GM19468 (cell line): ENCODE measurements at regions not wholly inside any gene's neighbourhood (a gene's known extent, or its start where the extent isn't known, plus 50 kb on each side); places are given as distances from the start of the nearest gene placed in this dataset.

Experiments used
- ATAC-seq: cut with Tn5 transposase; IDR thresholded peaks from one replicate; pipeline ENCODE4 v1.9.1; 2021; ENCODE audit warnings: mild to moderate bottlenecking, moderate library complexity, moderate number of reproducible peaks; ENCODE audit not compliant: unreplicated experiment; ENCODE audit errors: extremely low read depth

DNA sequence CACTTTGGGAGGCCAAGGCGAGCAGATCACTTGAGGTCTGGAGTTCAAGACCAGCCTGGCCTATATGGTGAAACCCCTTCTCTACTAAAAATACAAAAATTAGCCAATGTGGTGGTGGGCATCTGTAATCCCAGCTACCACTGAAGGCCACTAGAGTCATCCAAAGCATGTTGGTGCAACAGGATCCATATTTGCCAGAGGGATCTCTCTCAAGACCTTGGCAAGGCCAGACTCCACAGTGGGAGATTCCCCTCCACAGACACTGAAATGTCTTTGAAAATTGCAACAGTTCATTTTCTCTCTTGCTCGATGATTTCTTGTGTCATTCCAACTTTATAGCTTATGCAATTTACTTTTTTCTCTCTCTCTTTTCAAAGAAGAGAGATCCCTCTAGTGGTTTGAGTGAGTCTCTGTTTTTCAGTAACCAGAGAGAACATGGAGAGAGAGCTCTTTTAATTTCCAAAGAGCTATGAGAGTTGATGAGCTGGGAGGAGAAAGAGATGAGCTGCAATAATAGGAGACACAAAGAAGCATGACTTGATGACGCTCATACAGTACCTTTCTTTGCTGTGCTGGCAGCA is 176.8 kb upstream of the USP25 start:
- no peak for ATAC-seq

DNA sequence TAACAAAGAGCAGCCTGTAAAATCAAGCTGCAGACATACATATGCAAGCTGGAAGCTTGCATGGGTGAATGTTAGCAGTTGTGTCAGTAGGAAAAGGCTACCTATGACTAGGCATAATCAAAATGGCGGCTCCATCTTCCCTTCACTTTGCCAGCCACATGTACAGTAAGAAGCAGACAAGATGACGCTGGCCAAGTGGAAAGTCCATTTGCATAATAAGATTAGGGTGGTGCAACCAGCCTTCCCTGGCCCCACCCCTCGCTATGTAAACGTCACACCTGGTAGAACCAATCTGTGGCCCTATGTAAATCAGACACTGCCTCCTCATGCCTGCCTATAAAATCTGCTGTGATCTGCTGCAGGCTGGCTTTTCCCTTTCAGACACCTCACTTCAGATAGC is 171.9 kb upstream of the USP25 start:
- no peak for ATAC-seq

DNA sequence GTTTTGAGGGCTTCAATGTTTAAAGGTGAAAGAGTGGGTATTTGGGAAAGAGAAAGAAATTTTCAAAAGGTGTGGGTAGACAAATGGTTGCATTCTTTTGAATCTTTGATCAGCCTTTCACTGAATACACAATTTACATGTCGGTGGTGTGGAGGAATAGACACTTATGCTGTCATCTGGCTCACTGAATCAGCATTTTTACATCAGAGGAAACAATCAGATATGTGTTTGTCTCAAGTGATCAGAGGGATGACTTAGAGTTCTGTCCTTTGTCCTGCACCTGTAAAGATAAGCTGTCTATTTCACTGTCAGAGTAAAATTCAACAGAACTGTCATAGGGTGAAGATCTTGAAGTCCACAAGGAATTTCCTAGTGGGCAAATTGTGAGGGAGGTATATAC is 170.9 kb upstream of the USP25 start:
- ATAC-seq: no peak

DNA sequence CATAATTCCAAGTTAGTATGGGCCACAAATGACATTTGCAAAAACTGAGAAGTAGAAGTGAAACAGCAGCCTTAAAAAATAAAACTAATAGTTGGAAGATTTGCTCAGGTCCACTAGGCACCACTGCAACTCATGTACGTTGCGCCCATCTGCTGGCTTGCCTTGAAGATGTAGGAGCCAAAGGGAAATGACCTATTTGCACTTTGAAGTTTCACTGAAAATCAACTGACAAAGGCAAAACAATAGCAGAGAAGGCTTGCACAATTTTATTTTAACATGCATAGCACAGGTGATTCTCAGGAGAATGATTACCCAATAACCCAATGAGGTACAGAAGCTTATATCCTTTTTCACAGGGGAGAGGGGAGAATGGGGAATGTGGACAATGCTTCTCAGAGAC is 170.1 kb upstream of the USP25 start:
- no peak for ATAC-seq

DNA sequence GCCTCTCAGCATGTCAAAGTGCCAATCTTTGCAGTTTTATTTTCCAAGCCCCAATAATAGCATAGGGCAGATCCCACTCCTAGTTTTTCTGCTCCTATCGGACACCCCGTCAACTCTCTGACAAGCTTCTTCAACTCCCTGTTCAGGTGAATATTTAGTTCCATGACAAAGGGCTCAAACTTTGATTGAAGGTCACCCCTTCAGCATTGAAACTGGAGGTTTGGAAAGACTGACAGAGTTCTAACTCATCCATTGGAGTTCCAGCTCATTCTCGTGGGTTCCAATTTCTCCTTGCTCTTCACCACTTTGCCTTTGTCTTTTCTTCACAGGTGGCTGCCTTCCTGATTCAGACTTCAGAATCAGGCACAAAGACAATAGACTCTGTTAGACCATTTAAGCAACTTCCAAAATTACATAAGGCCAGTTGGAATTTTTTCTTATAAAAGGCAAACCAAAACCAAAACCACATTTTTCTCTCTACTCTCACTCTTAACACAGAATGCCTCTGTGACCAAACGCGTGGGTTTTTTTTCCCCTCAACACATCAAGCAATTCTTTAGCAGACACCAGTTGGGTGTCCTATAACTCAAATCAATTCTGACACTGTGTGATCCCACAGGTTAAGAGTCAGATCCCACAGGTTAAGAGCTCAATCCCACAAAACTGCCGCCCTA is 169.3 kb upstream of the USP25 start:
- ATAC-seq: no peak

DNA sequence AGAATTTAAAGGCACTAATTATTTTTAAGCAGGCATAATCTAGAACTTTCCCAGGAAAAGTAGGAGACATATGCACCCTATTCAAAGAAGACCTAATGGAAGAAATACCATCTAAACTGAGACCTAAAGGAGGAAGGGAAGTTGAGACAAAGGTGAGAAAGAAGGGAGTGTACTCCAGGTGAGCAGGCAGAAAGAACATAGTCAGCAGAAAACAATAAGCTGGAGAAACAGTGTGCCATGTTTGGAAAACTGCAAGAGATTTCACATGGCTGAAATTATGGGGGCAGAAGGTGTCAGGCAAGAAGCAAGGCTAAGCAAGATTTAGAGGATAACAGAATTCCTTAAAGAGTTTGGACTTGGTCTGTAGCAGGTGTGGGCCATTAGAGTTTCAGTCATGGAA is 167.0 kb upstream of the USP25 start:
- ATAC-seq: no peak

DNA sequence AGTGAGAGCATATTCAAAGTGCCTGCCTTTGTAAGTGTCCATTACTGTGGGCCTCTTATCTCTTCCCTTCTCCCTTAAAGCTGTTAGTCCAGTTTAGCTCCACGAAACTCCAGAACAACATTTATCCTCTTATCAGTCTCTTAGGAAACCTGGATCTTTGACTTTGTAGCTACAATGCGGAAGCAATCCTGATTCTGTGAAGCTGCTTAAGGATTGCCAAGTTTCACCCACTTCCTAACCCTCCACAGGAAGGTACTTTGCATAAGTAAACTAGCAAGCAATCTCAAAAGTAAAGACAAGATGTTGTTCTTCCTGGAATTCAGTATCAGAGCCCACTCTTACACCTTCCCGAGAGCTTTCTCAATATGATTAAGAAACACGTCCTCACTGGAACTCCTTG is 164.9 kb upstream of the USP25 start:
- no peak for ATAC-seq

DNA sequence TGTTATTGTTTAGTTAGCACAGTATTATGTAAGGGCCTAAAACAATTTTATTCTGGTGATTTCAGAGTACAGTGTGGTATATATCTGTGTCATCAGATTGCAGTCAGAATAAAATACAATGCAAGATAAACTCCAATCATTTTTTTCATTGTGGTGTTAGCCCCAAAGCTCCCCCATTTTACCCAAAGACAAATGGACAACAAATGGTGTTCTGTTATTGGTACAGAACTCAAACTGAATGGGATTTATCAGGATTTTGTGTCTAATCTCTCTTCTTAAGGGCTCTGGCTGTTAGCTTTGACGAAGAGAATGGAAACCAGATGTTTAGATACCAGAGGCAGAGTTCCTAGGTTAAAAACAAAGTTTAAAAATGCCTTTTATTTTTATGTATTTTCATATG is 163.1 kb upstream of the USP25 start:
- ATAC-seq: no peak

DNA sequence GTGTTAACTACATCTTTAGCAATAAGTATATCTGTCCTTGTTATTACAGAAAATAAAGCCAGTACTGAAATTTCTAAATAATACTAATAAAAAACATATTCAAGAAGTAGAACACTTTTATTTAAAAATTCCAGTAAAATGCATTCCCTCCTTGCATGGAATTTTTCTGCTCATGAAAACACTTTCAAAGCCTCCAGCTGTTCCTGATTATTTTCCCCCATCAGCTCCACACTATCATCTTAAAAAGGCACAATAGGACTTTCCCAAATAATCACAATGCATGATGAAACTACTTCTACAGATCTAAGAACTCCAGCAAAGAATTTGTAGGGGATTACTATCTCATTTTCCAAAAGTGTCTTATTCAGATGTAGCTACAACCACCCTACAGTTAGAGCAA is 162.6 kb upstream of the USP25 start:
- ATAC-seq: no peak

DNA sequence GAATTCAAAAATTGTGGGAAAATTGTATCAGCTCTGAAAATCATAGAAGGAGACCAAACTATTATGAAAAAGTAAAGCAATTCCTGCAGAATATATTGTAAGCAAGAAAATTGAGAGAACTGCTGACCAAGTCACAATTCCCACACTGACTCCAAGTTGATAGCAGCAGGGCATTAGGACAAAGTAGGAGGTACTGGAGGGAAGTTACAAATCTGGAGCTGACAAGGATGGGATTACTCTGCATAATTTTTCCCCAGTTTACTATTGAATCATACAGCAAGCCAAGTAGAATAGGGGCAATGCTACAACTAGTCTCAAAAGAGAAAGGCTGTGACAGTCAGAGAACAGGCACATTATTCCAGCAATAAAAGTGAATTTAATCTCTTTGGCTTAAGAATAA is 161.3 kb upstream of the USP25 start:
- ATAC-seq: no peak

DNA sequence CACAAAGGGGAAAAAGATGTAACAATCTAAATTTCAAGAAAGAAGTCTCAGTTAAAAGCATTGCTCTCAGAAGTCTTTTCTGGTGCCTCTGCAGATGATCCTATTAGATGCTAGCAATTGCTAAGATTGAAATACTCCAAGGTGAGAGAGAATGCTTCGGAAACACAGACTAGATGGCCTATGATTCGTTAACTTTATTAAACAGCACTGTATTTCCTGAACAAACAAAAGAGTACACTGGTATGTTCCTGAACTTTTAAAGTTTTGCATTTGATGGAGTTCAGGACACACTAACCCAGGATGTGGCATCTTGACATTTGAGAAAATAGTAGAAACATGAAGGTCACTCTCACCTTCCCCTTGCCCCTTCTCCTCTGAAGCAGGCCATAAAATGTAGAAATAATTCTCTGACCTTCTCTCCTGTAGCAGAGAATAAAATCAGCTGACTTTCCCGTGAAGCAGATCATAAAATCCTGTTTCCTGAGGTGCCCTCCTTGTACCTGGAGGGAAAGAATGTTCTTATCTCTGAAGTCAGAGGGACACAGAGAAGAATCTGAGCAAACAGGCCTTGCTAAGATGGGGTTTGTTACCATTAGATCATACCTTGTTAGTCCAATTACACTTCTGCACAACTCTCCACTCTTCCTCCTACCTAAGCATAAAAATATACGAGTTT is 142.9 kb upstream of the USP25 start:
- ATAC-seq: no peak

DNA sequence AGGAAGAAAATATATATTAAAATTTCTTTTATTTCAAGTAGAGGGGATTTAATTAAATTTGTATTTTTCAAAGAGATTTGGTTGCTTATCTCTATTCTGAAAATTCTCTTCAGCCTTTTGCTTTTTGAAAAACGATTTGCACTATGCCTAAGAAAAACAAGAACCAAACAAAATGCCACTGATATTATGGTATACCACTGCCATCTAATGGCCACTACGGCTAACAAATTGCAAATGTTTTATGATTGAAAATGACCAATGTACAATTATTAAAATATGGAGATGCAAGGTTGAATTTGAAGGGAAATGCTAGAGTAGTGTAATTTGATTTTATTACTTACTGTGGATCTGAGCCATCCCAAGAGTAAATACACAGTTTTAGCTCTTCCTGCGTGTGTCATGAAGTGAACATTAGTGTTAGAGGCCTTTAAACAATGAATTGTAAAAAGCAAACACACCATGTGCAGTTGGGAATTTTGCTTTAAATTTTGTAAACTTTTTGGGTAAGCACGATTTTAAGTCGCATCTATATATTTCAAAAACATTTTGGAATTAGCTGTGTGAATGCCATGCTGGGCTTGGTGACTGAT is 137.4 kb upstream of the USP25 start:
- ATAC-seq: no peak

DNA sequence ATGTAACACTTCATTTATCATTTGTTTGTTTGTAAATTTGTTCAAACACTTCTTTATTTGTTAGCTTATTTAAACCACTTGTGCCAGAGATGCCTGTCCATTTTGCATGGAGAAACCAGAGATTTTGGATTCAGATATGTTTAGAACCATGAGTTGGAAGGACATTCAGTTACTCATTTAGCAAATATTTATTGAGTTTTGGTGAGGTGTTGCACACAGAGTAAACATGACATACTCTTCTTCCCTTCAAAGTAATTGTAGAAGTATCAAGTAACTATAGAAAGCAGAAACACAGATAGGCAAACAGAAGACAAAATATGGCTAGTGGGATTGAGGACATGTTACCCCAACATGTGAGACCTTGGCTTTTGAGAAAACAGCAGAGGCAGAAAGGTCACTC is 136.8 kb upstream of the USP25 start:
- ATAC-seq: no peak

DNA sequence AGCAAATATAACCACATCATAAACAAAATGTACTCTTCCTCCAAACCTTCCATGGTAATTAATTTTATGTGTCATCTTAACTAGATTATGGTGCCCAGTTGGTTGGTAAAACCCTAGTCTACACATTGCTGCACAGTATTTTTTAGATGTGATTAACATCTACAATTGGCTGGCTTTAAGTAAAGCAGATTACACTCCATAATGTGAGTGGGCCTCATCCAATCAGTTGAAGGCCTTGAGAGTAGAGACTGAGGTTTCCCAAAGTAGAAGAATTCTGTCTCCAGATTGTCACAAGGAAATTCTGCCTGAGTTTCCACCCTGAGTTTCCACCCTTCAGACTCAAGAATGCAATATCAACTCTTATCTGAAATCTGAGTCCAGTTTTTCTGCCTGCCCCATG is 128.4 kb upstream of the USP25 start:
- no peak for ATAC-seq

DNA sequence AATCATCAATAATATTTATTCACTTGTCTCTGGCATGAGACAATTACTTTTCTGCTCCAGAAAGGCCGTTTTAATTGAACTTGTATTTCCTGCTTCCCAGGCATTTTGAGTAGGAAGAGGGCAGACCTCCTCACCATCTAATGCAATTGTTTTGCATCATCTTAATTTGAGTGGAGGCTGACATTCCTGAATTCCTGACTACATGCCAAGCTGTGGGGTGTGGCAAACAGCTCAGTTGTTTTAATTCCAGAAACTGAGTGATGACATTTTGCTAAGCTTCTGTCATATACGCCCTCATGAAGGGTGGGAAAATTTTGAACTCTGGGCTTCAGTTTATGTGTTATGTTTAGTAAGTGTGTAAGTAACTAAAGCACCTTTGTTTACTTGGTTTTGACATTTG is 125.4 kb upstream of the USP25 start:
- ATAC-seq: no peak

DNA sequence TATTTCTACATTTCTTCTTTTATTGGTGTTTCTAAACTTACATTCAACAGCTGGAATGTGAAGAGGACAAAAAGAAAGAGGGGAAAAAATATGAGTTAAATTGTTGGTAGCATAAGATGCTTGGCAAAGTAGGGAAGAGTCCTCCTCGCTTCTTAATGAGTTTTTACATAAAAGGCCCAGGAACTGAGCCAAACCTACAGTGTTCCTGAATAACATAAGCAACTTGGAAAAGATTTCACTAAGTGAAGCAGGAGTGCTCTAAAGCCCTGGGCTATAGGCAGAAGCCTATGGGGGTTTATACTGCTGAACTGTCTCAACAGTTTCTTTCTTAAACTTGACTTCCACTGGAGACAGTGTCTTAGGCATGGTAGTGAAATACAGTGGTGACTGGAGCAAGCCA is 115.0 kb upstream of the USP25 start:
- ATAC-seq: no peak

DNA sequence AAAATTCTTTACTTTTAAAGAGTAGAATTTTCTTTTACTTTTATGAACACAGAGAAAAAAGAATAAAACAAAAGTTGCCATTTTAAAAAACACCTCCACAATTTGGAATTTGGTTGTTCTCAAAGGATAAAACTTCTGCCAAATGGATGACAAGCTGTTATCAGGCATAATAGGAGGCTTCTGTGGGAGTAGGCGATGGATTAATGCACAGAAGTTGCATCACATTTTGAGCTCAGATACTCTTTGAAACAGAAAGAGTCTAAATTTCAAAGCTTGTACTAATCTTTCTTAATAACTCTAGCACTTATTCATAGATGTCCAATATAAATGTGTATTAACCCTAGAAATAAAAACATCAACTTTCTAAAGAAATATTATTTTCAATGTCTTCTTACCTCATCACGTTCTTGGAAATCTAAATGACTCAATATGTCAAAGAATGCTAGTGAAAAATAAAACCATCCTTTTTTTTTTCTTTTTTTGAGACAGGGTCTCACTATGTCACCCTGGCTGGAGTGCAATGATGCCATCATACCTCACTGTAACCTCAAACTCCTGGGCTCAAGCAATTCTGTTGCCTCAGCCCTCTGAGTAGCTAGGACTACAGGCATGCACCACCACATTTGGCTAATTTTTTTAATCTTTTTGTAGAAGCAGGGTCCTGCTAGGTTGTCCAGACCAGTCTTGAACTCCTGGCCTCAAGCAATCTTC is 112.8 kb upstream of the USP25 start:
- ATAC-seq: no peak

DNA sequence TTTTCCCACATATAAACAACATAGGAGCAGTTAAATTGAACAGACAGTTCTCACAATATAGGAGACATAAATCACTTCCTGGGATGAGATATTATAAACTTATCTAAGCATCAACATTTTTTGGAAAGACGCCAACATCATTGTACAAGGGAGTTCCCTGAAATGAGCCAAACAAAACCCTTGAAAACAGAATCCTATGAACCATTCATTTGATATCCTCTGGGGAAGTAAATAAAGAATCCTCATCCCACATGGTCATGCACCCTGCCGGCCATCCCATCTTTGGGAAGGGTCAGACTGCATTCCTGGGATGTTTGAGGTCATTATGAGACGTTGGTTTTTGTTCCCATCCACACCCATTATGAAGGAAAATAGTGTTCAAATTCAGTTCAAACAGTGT is 111.8 kb upstream of the USP25 start:
- no peak for ATAC-seq

DNA sequence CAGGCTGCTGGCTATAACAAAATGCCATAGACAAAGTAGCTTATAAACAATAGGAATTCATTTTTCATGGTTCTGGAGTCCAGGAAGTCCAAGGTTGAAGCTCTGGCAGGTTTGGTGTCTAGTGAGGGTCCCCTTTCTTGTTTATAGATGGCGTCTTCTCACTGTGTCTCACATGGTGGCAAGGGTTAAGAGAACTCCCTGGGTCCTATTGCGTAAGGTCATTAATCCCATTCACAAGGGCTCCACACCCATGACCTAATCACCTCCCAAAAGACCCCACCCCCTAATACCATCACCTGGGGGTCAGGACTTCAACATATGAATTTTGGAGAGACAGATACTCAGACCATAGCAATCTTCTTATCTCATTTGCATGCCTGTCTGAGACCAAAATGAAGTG is 108.9 kb upstream of the USP25 start:
- ATAC-seq: no peak

DNA sequence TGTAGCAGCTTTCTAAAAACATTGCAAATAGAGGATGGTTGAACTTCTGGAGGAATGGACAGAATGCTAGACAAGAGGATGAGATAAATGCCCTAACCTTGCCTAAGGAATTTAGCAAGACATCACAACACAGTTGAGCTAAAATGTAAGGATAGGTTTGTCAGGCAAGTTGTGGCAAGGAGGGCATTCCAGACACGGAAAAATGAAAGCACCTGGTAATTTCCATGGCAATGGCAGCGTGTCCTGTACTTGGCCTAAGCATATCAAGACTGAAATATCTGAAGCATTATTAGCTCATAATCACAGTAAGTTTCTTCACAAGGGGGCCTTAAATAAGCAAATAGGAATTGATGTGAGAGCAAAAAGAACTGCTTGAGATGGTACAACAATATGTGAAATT is 105.1 kb upstream of the USP25 start:
- ATAC-seq: no peak

DNA sequence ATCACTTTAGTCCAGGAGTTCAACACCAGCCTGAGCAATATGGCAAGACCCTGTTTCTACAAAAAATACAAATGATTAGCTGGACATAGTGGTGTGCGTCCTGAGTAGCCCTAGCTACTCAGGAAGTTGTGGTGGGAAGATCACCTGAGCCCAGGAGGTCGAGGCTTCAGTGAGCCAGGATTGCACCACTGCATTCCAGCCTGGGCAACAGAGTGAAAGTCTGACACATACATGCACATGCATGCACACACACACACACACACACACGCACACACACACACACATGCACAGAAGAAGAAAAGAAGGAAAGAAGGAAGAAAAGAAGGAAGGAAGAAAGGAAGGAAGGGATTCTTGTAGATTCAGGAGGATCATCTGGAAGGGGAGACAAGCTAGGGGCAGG is 104.4 kb upstream of the USP25 start:
- ATAC-seq: no peak
